ENCODE measurements at regions not wholly inside any gene's neighbourhood (a gene's known extent, or its start where the extent isn't known, plus 50 kb on each side); places are given as distances from the start of the nearest gene placed in this dataset.

DNA sequence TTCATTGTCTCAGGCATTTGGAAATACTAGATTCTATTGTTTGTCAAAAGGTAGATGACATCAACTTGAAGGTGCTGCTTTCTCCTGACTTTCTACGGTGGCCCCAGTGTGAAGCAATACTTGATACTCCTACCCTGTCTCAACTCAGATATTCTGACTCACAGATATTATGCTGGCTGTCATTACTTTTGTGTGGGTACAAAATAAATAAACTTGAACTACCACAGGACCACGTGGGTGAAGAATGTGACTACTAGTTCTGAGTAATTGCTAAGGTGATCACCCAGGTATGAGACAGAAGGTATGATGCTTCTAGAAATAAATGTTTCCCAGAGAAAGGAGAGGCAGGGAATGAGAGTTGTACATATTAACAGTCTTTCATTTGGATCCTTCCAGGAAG lies 275.3 kb upstream of the SPOCK3 start:
- DNase-seq: no peak

DNA sequence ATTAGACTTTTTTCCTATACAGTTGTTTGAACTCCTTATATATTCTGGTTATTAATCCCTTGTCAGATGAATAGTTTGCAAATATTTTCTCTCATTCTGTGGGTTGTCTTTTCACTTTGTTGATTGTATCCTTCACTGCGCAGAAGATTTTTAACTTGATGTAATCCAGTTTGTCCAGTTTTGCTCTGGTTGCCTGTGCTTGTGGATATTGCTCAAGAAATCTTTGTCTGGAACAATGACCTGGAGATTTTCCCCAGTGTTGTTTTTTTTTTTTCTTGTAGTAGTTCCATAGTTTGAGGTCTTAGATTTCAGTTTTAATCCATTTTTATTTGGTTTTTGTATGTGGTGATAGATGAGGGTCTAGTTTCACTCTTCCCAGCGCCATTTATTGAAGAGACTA lies 289.8 kb upstream of the SPOCK3 start:
- no peak for DNase-seq

DNA sequence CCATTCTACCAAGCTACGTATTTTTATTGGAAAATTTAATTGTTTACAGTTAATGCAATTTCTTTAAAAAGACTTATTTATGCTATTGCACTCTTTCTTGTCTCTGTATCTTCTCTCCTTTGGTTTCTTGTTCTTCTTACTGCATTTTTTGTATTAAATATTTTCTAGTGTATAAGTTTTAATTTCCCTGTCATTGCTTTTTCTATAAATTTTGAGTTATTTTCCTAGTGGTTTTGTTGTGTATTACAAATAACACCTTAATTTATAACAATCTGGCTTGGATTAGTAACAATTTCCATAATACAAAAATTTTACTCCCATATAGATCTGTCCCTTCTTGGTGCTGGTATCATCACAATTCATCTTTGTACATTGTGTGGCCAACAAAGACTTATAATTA lies 303.5 kb upstream of the SPOCK3 start:
- DNase-seq: no peak

DNA sequence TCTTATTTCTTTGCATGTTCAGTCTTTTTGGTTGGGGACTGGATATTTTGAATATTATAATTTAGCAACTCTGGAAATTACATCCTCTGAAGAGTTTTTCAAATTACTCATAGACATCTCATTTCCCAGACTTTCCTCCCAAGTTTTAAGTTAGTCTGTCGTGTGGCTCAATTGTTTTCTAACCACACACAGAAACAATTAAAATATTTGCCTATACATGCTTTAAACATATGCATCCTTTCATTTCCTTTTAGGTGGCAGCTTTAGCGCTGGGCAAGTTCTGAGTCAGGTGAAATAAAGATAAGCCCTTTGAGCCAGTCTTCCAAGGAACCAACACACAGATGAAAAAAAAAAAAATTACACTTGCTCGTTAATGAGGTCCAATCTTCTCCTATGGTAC lies 307.0 kb upstream of the SPOCK3 start:
- DNase-seq: no peak

DNA sequence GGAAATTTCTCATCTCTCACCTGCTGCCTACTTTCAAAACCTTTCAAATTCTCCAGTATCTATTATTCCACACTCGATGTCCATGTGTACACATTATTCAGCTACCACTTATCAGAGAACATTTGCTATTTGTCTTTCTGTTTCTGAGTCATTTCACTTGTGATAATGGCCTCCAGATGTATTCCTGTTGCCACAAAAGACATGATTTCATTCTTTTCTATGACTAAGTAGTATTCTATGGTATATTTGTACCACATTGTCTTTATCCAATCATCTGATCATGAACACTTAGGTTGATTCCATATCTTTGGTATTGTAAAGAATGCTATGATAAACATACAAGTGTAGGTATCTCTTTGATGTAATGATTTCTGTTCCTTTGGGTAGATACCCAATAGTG lies 310.1 kb upstream of the SPOCK3 start:
- no peak for DNase-seq

DNA sequence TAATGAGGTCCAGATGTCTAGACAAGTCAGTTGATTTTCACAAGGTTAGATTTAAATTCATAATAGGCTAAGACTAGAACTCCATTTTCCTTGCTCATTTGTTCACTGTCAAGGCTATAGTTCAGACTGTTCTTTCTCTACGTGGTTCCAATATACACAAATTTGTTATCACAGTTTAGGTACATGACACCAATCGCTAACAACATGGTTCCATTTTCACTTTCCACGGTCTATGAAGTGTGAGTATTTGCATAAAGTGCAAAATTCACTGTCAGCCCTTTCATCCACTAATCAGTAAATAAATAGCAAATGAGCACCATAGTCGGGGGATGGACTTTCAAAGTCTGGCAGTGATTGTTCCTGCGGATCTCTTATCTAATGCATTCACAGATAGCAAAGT lies 315.7 kb upstream of the SPOCK3 start:
- no peak for DNase-seq

DNA sequence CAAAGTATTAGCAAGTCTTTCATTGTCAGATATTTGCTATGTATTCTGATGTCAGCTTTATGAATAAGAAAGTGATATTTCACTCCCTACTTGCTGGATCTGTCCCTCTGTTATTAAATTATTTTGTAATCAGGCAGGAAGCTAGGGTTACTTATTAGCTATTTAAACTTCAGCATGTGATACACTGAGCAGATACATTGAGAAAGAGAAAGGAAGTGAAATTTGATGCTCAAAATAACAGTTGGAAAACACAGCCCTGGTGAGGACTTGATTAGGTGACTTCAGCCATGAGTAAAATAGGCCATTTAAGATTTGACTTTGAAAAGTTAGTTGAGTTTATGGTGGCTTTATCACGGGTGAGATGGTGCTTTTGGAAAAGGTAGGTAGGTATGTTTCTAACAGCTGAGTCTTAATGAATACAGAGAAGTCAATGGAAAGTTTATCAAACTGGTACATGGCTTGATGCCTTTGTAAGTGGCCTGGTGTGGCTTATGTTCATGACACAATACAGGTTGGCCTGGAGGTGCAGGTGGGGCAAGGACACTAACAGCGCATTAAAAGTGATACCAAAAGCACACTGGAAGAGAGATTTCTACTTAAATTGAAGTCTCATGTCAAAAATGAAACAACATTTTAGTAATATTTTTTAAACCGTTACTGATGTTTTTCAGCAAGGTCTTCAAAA lies 321.2 kb upstream of the SPOCK3 start:
- no peak for DNase-seq

DNA sequence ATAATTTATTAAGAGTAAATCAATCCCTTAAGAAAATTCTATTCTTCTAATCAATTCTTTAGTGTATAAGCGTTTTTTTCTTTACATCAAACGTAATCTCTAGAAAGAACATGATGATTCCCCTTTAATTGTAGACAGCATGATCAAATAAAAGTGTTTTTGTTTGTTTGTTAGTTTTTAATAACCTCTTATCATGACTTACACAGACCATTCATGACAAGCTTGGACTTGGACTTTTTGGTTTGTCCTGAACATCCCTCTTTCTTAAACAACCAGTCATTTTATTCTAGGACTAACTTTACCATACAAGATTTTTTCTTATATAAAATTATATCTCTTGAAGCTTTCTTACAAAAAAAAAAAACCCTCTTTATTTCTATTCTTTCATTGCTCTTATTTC lies 344.6 kb upstream of the SPOCK3 start:
- DNase-seq: no peak

DNA sequence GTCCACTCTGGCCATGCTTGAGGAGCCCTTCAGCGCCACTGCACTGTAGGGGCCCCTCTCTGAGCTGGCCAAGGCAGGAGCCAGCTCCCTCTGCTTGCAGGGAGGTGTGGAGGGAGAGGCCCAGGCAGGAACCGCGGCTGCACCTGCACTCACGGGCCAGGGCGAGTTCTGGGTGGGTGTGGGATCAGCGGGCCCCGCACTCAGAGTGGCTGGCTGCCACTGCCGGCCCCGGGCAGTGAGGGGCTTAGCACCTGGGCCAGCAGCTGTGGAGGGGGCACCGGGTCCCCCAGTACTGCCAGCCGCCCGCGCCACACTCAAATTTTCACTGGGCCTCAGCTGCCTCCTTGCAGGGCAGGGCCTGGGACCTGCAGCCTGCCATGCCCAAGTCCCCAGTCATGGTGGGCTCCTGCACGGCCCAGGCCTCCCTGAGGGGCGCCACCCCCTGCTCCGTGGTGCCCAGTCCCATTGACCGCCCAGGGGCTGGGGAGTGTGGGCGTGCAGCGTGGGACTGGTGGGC lies 347.2 kb upstream of the SPOCK3 start:
- DNase-seq: no peak

DNA sequence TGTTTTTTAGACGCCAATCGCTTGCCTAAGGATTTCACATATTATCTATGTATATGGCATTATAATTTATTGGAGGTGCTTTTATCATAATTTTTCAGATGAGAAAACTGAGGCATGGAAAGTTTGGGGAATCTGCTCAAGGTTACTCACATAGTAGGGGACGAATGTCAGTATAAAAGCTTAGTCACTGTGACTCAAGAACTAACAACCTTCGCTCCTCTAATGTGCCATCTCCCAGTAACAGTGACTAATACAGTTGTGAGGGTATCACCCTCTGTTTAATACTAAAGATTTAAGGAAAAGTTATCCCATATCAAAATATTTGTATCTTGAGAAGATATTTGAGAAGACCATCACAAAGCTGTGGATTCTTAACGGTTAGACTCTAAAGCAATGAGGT lies 353.1 kb upstream of the SPOCK3 start:
- no peak for DNase-seq

DNA sequence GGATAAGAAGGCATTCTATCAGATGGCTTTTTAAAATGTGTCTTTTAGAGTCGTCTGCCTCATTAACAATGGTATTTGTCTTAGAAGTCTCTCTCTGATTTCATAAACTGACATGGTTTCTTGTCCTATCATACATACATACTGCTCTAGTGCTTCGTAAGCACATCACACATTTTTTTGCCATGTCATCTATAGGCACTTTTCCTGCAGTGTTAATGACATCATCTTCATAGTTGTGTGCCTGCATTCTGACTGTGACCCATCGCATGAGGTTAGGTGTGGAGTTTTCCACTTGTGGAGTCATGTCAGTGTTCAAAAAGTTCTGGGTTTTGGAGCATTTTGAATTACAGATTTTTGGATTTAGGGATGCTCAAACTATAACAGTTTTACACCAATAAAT lies 361.6 kb upstream of the SPOCK3 start:
- DNase-seq: no peak

DNA sequence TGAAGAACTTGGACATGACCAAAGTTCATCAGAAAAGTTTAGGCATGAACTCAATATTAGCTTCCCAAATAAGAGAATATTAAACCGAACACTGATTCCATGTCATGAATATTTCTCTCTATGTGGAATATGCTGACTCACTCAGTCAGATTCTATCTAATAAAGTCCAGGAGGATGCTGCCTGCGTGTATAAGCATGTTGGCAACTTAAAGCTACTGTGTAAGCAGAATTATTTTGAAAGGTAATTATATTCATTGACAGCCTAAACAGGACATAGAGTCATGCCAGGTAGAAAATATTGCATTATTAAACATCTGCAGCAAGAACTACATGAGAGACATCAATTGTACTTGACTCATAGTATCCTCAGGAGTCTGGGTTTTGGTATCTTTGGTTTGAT lies 367.9 kb upstream of the SPOCK3 start:
- DNase-seq: no peak

DNA sequence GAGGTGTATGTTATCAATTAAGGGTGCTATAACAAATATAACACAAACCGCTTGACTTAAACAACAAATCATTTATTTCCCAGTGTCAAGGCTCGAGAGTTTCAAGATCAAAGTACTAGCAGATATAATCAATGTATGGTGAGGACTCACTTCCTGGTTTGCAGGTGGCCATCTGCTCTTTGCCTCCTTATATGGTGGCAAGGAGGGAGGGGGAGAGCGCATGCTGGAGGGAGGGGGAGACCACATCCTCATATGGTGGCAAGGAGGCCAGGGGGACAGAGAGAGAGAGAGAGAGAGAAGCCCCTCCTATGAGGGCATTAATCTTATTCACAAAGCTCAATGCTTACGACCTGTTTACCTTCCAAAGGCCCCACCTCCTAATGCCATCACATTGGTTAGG lies 372.3 kb upstream of the SPOCK3 start:
- DNase-seq: no peak

DNA sequence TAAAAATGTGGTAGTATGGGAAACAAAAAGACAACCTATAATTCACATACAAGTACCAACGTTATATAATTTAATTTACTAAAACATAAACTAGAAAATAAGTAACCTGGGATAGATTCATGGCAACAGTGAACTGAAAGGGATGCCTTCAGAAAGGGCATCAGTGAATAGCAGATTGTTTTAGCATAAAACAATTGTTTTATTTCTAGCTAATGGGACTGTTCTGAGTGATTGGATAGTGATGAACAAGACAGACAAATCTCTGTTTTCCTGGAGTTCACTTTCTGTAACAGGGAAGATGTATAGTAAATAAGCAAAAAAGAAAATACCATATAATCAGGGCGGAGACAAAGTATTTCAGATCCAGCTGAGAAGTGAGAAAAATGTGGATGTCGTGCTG lies 379.1 kb upstream of the SPOCK3 start:
- no peak for DNase-seq

DNA sequence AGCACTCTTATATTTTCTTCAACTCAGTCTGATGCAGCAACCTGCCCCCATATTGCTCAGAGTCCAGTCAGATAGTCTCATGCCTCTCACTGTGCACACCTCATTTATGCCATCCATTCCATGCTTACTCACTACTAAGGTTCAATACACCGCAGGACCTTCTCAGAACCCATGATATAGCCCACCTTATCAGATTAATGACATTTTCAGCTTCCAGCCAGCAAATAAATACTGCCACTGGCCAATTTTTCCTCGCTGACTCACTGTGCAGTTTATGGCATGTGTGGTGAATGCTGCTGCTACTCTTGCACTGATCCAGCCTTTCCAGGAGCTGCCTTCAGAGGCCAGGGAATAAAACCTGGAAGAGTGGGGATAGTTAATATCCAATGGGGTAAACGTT lies 380.6 kb upstream of the SPOCK3 start:
- no peak for DNase-seq

DNA sequence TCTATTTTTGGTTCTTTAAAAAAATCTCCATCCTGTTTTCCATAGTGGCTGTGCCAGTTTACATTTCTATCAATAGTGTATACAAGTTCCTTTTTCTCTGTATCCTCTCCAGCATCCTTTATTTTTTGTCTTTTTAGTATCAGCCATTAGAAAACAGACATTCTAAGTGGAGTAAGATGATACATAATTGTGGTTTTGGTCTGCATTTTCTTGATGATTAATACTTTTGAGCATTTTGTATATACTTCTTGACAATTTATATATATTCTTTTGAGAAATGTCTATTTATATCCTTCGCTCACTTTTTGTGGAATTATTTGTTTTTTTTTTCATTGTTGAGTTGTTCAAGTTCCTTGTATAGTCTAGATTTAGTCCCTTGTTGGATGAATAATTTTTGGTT lies 382.2 kb upstream of the SPOCK3 start:
- no peak for DNase-seq

DNA sequence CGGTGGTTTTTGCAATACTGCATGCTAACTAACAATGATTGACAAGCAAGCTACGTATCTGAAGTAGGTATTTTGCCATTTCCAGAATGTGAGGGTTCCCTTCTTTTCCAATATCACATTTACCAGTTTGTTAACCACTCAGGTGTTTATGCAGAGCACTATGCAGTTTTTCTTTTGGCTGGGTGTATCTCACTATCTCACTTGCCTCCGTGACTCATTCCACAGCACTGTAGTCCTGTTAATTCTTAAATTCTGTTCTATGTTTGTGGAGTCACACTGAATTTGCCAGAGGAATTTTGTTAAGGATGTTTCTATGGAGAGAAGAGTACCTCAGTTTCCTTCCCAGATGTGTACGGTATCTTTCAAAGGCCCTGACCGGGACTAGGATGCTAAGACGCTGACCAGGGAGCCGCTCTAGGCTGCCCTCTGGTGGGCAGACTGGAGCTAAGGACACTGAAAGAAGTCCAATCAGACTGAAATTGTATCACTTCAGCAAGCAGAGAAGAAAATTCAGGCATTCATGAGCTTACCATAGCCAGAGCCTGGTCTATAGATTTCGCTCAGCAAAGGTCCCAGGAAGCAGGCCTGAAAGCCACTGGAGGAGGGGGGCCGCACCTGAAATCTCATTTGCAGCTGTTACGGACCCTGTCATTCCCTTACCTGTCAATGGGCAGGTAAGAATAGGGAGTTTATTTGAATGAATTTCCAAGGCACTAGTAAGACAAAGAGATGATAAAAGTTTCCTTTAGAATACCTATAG lies 388.4 kb upstream of the SPOCK3 start:
- peak; percentile 0 for DNase-seq

DNA sequence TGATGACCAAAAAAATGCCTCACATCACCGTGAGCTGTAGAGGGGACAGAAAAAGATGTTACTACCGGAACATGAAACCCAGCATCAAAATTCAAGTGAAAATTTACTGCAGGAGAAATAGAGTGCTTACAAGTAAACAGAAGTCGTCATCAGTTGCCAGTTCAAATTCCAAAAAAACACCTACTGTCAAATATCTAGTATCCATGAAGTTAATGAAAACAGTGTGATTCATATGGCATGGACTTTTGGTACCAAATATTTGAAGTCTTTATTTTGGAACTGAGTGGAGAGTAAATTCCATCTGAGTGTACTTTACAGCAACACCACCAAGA lies 388.9 kb upstream of the SPOCK3 start:
- no peak for DNase-seq

DNA sequence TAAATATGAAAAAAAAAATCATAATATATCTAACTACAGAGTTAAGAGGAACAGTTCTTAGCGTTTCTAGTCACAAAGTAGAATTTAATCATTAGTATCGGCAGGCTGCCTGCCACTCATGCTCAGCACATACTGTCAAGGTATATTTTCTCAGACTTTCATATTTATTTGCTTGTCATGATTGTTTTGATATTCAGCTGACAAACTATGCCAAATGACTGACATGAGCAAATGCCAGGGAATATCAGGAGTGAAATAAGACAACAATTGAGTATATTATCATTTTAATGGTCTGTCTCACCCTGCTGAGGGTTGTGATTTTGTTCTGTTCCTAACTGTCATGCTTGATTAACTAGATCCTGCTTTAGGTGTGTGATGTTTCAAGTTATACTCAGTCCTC lies 395.0 kb upstream of the SPOCK3 start:
- no peak for DNase-seq

DNA sequence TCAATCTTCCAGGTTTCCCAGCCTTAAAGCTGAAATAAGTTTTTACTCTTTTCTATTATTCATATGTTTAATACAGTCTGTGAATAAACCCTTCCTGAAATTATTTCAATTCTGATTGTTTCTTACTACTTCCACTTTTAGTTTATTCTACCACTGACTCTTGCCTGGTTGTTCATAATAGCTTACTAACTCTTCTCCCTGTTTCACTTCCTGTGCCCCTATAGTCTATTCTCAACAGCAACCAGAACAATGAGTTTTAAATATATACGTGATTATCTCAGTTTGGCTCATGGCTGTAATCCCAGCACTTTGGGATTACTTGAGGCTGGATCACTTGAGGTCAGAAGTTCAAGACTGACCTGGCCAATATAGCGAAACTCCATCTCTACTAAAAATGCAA lies 408.0 kb upstream of the SPOCK3 start:
- no peak for DNase-seq

DNA sequence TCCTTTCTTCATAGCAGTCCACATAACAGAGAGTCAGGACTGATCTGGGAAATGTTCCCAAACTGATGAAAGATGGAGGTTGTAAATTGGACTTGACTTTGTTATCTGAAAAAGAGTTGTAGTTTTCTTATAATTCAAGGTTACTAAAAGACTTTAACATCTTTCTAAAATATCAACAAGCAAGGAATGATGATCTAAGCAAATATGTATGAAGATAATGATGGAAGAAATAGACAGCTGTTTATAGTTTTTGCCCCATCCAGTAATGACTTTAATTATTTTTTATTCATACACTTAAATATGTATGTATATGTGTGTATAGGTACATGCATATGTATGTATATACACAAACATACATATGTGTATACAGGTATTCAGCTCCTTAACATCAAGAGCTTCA lies 411.1 kb upstream of the SPOCK3 start:
- DNase-seq: no peak

DNA sequence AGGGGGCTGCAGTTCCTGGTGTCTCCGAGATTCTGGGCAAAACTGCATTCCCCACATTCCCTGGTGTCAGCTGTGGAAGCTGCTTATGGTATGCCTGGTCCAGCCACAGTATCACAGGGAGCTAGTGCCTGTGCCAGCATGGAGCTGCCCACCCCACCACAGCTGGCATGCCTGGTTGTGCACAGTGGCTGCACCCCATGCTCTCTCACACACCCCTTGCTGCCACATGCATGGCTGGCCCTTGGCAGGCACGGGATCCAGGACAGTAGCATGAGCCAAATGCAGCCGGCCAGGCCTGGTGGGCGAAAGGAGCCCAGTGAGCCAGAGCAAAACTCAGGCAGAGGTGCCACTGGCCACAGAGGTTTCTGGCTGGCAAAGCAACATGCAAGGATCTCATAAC lies 418.0 kb upstream of the SPOCK3 start:
- DNase-seq: no peak

DNA sequence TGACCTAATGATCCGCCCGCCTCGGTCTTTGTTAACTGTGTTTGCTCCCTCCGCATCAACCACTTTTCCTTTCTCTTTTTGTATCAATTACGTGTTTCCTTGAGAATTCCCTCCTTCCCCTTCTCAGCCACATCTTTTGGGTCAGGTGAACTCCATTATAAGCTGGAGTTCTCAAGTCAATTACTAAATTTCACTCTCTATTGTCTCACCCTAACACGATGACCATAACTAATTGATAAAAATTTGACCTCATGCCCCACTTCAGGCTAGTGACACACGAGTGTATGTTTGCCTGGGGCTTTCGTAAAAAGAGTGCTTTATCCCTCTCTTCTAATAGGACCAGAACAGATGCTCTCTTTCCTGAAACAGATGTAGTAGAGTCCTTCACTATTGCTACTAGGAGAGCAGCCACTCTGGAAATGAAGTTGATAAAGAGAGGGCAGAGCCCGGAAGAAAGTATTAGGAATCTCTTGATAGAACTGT lies 403.6 kb upstream of the ANXA10 start:
- no peak for DNase-seq

DNA sequence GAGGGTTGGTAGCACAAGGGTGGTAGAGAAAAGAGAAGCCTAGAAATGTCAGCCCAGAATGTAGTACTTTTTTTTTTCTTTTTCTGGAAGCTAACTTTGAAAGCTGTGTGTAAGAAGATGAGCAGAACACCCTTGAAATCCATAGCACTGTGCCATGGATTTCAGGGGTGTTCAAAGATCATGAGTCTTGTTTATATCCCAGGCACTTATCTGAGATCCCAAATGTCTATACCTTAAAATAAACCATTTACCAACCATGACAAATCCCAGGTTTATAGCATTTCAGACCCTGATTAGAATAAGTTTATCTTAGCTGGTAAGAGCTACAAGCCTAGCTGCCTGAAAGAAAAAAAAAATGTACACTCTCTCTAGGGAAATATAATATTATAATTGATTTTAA lies 389.9 kb upstream of the ANXA10 start:
- DNase-seq: no peak

DNA sequence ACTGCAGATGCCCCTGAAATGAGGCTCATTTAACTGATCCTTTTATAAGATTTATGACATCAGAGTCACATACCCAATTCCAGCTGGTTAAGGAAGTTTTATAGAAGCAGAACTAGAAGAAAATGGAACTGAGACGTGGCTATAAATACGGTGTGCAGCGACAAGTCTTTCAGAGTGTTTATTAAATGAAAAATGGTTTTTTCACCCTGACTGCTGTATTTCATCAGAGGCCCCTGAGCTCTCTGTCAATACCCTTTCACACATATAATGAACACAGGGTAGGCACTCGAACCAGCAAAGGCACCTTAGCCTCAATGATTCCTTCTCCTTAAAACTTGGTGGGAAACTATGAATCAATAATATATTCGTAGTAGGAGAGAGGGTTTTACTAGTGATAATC lies 380.8 kb upstream of the ANXA10 start:
- no peak for DNase-seq

All from stimulated activated CD4-positive, alpha-beta T cell treated with anti-CD3 and anti-CD28 coated beads, Interleukin-12 subunit alpha, Interleukin-12 subunit beta, amount 100 ng/mL, for 4 hours (primary cell).